HEK293 (cell line): ENCODE measurements at regions not wholly inside any gene's neighbourhood (a gene's known extent, or its start where the extent isn't known, plus 50 kb on each side); places are given as distances from the start of the nearest gene placed in this dataset.

ENCODE experiments used
- CTCF ChIP-seq: fragments of 450-650 bp; formaldehyde crosslinking; IDR thresholded peaks from 2 replicates; pipeline ENCODE4 v1.5.1; 2016; ENCODE audit warnings: missing biosample characterization, missing genetic modification characterization
- ZBTB1 ChIP-seq: fragments of 450-650 bp; formaldehyde crosslinking; IDR thresholded peaks from 2 replicates; pipeline ENCODE4 v1.5.1; 2016; ENCODE audit warnings: missing biosample characterization, missing genetic modification characterization
- ZNF747 ChIP-seq: fragments of 450-650 bp; formaldehyde crosslinking; IDR thresholded peaks from 2 replicates; pipeline ENCODE4 v1.5.1; 2016; ENCODE audit warnings: missing biosample characterization, missing genetic modification characterization
- TF ChIP-seq, protein P1 (sequence below): fragments of 450-650 bp; formaldehyde crosslinking; IDR thresholded peaks from 2 replicates; pipeline ENCODE4 v1.5.1; 2016; ENCODE audit warnings: missing biosample characterization, missing genetic modification characterization
- TF ChIP-seq, protein P2 (sequence below): fragments of 450-650 bp; formaldehyde crosslinking; IDR thresholded peaks from 2 replicates; pipeline ENCODE4 v1.5.1; 2016; ENCODE audit warnings: missing biosample characterization, missing genetic modification characterization

DNA sequence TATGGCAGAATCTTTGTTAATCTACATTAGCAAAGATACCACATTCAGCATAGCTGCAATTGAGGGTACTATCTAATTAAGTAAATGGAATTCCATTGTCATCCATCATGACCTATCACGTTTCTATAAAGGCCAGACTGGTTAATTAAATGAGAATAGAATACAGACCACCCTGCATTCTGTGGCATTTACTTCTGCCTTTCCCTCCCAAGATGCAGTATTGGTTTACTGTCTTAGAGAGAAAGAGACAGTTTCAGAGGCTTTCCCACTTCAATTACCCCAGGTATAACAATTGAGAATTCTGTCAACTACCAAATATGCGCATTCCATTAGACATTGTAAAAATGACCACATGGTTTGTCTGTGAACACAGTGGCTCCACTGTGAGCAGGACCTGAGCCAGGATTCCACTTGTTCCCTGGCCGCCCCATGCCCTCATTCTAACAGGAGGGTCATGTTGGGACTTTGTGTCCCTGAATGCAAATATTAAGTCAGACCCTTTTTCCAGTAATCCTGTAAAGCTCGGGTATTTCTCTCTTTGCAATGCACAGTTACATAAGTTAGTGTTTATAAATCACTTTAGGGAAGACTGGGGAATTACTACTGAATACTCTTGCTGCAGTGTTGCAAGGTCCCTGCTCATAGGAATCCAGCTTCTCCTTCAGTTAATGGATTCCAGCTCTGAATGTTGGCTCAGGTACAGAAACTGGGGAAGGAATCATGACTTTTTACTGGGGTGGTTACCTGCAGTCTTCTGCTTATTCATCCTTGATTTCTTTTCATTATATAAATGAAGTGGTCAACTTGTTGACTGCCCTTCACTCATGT lies 261.0 kb downstream of the PDGFC start:
- TF ChIP-seq ZBTB1 (no peak), ZNF747 (tag by site-specific recombination) (no peak), CTCF (tag by site-specific recombination) (no peak)
- TF ChIP-seq, protein P1, sequence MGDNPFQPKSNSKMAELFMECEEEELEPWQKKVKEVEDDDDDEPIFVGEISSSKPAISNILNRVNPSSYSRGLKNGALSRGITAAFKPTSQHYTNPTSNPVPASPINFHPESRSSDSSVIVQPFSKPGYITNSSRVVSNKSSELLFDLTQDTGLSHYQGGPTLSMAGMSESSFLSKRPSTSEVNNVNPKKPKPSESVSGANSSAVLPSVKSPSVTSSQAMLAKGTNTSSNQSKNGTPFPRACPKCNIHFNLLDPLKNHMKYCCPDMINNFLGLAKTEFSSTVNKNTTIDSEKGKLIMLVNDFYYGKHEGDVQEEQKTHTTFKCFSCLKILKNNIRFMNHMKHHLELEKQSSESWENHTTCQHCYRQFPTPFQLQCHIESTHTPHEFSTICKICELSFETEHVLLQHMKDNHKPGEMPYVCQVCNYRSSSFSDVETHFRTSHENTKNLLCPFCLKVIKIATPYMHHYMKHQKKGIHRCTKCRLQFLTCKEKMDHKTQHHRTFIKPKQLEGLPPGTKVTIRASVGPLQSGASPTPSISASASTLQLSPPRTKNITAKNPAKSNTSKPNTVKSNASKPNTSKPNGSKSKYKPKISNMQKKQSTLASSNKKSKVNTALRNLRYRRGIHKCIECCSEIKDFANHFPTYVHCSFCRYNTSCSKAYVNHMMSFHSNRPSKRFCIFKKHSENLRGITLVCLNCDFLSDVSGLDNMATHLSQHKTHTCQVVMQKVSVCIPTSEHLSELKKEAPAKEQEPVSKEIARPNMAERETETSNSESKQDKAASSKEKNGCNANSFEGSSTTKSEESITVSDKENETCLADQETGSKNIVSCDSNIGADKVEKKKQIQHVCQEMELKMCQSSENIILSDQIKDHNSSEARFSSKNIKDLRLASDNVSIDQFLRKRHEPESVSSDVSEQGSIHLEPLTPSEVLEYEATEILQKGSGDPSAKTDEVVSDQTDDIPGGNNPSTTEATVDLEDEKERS (tag by site-specific recombination) = no peak
- TF ChIP-seq, protein P2, sequence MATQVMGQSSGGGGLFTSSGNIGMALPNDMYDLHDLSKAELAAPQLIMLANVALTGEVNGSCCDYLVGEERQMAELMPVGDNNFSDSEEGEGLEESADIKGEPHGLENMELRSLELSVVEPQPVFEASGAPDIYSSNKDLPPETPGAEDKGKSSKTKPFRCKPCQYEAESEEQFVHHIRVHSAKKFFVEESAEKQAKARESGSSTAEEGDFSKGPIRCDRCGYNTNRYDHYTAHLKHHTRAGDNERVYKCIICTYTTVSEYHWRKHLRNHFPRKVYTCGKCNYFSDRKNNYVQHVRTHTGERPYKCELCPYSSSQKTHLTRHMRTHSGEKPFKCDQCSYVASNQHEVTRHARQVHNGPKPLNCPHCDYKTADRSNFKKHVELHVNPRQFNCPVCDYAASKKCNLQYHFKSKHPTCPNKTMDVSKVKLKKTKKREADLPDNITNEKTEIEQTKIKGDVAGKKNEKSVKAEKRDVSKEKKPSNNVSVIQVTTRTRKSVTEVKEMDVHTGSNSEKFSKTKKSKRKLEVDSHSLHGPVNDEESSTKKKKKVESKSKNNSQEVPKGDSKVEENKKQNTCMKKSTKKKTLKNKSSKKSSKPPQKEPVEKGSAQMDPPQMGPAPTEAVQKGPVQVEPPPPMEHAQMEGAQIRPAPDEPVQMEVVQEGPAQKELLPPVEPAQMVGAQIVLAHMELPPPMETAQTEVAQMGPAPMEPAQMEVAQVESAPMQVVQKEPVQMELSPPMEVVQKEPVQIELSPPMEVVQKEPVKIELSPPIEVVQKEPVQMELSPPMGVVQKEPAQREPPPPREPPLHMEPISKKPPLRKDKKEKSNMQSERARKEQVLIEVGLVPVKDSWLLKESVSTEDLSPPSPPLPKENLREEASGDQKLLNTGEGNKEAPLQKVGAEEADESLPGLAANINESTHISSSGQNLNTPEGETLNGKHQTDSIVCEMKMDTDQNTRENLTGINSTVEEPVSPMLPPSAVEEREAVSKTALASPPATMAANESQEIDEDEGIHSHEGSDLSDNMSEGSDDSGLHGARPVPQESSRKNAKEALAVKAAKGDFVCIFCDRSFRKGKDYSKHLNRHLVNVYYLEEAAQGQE (tag by site-specific recombination) = no peak
